Rectal smooth muscle tissue (tissue), 1 donor: ENCODE measurements at regions not wholly inside any gene's neighbourhood (a gene's known extent, or its start where the extent isn't known, plus 50 kb on each side); places are given as distances from the start of the nearest gene placed in this dataset.

Experiments
- H3K27ac ChIP-seq: one replicate; pipeline ENCODE4 v1.7.0; 2013; ENCODE audit warnings: low read depth, low read length, inconsistent platforms
- H3K27me3 ChIP-seq: one replicate; pipeline ENCODE4 v1.7.0; 2013; ENCODE audit warnings: low read length; ENCODE audit not compliant: control insufficient read depth, insufficient read depth
- H3K36me3 ChIP-seq: one replicate; pipeline ENCODE4 v1.7.0; 2013; ENCODE audit warnings: low read length; ENCODE audit not compliant: control insufficient read depth, insufficient read depth
- H3K4me1 ChIP-seq: one replicate; pipeline ENCODE4 v1.7.0; 2013; ENCODE audit warnings: low read length; ENCODE audit not compliant: control insufficient read depth, insufficient read depth
- H3K4me3 ChIP-seq: one replicate; pipeline ENCODE4 v1.7.0; 2013; ENCODE audit warnings: low read length
- H3K9ac ChIP-seq: one replicate; pipeline ENCODE4 v1.7.0; 2013; ENCODE audit warnings: low read length

DNA sequence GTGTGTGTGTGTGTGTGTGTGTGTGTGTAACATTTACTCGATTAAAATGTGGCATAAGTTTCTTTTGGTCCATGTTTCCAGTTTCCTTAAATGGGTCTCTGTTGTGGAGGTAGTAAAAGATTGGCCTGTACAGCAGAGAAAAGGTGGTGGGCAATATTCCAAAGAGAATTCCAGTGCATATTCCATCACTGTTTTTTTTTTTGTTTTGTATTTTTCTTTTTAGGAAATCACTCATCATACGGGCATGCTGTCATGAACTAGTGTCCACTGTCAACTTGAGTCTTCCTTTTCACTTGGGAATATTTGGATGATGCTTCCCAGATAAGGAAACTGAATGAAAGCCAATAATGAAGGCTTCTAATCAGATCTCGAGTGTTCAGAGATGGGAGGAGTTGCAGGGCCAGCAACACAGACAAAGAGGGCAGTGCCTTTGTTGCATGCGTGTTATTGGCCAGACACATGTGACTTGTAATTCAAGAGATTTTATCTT lies 95.2 kb upstream of the PDGFD start:
- H3K4me3 ChIP-seq = no peak overlapping the region
- H3K4me1 ChIP-seq = no peaks in the 10 kb centered on the region
- H3K27me3 ChIP-seq = no peaks in the 10 kb centered on the region
- H3K27ac ChIP-seq = no peak overlapping the region
- no peaks in the 10 kb centered on the region for H3K36me3 ChIP-seq
- no peak overlapping the region for H3K9ac ChIP-seq

- Histone ChIP-seq H3K27ac (no peak overlapping the region), H3K4me3 (no peak overlapping the region), H3K27me3 (no peaks in the 10 kb centered on the region), H3K9ac (no peak overlapping the region), H3K36me3 (no peaks in the 10 kb centered on the region), H3K4me1 (no peaks in the 10 kb centered on the region)
These were observed 92.6 kb upstream of the PDGFD start for GRCh38 chr11:104256525-104256924.

DNA sequence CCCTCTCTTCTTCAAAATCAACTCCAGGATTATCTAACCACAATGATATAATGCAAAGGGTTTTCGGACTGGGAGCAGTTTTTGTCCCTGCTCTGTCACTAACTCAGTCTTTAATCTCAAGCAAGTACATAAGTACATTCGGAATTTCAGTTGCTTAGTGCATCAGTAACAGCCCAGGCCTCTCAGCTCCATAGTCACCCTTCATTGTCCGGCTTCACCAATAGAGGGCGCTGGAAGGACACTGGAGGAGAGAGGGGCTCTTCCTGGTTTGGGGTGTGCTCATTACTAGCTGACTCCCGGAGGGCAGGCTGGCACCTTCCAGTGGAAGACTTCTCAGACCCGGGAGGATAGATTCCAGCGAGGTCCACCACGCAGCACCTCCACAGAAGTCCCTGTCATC lies 90.4 kb upstream of the PDGFD start:
- Histone ChIP-seq H3K36me3 (no peaks in the 10 kb centered on the region), H3K9ac (no peak overlapping the region), H3K4me3 (no peak overlapping the region), H3K27ac (no peak overlapping the region), H3K4me1 (no peaks in the 10 kb centered on the region), H3K27me3 (no peaks in the 10 kb centered on the region)

GRCh38 chr11:104246590-104246989 lies 82.6 kb upstream of the PDGFD start:
- H3K4me1 ChIP-seq = no peaks in the 10 kb centered on the region
- no peak overlapping the region for H3K9ac ChIP-seq
- no peak overlapping the region for H3K27ac ChIP-seq
- no peaks in the 10 kb centered on the region for H3K36me3 ChIP-seq
- no peak overlapping the region for H3K4me3 ChIP-seq
- no peaks in the 10 kb centered on the region for H3K27me3 ChIP-seq

DNA sequence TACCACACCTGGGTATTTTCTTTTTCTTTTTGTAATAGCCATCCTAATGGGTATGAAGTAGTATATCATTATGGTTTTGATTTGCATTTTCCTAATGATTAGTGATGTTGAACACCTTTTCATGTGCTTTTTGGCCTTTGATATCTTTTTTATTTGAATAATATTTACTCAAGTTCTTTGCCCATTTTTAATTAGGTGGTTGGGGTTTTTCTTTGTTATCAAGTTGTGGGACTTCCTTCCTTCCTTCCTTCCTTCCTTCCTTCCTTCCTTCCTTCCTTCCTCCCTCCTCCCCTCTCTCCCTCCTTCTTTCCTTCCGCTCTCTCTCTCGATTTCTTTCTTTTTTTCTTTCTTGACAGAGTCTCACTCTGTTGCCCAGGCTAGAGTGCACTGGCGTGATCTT lies 75.0 kb upstream of the PDGFD start:
- Histone ChIP-seq H3K9ac (no peak overlapping the region), H3K27ac (no peak overlapping the region), H3K4me3 (no peak overlapping the region), H3K36me3 (no peaks in the 10 kb centered on the region), H3K27me3 (no peaks in the 10 kb centered on the region), H3K4me1 (no peaks in the 10 kb centered on the region)

DNA sequence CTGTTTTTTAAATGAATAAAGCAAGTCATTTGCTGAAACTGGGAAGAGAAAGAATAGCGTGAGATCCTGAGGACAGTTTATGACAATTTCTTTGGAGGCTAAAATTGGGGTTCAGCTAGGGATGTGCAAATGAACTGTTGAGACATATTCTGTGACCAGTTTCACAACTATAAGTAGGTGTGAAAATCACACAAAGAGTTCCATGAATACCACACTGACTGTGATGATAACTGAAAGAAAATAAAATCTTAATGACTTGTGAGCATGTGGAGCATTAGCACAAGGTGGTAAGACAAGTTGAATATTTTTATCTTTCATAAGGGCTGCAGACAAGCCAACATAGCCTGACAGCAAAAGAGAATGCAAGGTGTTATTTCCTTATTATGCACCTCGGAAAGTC lies 61.1 kb upstream of the PDGFD start:
- no peak overlapping the region for H3K27ac ChIP-seq
- no peak overlapping the region for H3K4me3 ChIP-seq
- H3K4me1 ChIP-seq = no peaks in the 10 kb centered on the region
- no peaks in the 10 kb centered on the region for H3K27me3 ChIP-seq
- H3K9ac ChIP-seq = no peak overlapping the region
- H3K36me3 ChIP-seq = no peaks in the 10 kb centered on the region

DNA sequence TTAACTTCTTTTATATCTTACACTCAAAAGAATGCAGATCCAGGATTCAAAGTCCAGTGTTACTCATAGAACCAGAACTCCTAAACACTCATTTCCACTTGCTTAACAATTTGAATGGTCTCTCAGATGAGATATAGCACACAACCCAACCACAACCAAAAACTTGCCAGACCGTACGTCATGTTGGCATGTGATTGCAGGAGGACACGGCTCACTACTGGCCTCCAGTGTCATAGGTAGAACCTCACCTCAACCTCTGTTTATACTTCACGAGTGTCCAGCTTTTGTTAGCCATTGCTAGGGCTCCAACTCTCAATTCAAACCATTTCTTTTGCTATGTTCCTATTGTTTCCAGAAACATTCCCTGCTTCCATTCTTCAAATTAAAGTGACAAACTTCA lies 58.5 kb upstream of the PDGFD start:
- H3K9ac ChIP-seq = no peak overlapping the region
- H3K27me3 ChIP-seq = no peaks in the 10 kb centered on the region

DNA sequence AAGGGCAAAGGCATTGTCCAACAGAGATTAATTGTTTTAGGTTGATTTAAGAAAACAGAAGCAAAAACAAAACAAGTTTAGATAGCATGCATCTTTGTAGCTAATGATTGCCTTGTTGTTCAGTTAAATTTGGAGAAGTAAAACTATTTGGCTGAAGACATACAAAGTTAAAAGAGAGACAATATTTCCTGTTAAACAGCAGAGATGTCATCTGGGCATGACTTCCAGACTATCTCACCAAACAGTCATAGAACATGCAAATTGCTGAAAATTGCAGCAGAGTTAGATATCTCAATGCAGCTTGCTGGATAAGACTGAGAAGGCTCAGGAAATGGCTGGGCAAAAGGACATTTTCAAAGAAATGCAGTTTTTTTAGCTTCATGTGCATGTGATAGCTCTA lies 57.5 kb upstream of the PDGFD start:
- no peaks in the 10 kb centered on the region for H3K4me1 ChIP-seq
- H3K27me3 ChIP-seq = no peaks in the 10 kb centered on the region
- no peak overlapping the region for H3K4me3 ChIP-seq
- H3K9ac ChIP-seq = no peak overlapping the region
- no peak overlapping the region for H3K27ac ChIP-seq
- no peaks in the 10 kb centered on the region for H3K36me3 ChIP-seq

More for the DNA sequence above, 58.5 kb upstream of the PDGFD start:
- H3K27ac ChIP-seq = no peak overlapping the region
- no peaks in the 10 kb centered on the region for H3K36me3 ChIP-seq
- no peaks in the 10 kb centered on the region for H3K4me1 ChIP-seq
- H3K4me3 ChIP-seq = no peak overlapping the region

DNA sequence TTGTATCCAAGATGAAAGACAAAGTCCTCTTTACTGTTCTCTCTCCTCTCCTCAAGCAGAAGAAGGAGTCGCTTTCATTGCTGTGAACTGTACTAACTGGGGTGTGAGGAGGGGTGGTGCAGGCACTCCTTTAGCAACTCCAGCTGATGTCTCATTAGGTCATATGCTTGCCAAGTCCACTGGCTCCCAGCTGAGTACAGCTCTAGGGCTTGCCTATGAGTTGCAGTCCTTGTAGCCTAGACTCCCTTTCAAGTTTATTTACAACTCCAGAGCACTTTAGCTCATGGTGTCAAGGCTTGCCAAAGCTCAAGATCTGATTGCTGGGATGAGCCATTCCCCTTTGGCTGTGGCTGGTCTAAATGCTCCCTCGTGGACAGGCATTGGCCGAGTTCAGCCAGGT lies 55.1 kb upstream of the PDGFD start:
- H3K36me3 ChIP-seq = no peaks in the 10 kb centered on the region
- no peak overlapping the region for H3K27ac ChIP-seq
- no peaks in the 10 kb centered on the region for H3K4me1 ChIP-seq
- no peak overlapping the region for H3K4me3 ChIP-seq
- no peaks in the 10 kb centered on the region for H3K27me3 ChIP-seq
- no peak overlapping the region for H3K9ac ChIP-seq

GRCh38 chr11:104214517-104214916 lies 50.6 kb upstream of the PDGFD start:
- H3K36me3 ChIP-seq = no peaks in the 10 kb centered on the region
- no peak overlapping the region for H3K27ac ChIP-seq
- H3K4me3 ChIP-seq = no peak overlapping the region
- no peaks in the 10 kb centered on the region for H3K4me1 ChIP-seq
- no peaks in the 10 kb centered on the region for H3K27me3 ChIP-seq
- H3K9ac ChIP-seq = no peak overlapping the region
